Germinal center (tissue), 1 donor: ENCODE measurements at regions not wholly inside any gene's neighbourhood (a gene's known extent, or its start where the extent isn't known, plus 50 kb on each side); places are given as distances from the start of the nearest gene placed in this dataset.

Source experiments
- DNase-seq: peaks from one replicate; pipeline ENCODE4 v3.0.0; 2012; ENCODE audit warnings: mixed read lengths, low spot score

DNA sequence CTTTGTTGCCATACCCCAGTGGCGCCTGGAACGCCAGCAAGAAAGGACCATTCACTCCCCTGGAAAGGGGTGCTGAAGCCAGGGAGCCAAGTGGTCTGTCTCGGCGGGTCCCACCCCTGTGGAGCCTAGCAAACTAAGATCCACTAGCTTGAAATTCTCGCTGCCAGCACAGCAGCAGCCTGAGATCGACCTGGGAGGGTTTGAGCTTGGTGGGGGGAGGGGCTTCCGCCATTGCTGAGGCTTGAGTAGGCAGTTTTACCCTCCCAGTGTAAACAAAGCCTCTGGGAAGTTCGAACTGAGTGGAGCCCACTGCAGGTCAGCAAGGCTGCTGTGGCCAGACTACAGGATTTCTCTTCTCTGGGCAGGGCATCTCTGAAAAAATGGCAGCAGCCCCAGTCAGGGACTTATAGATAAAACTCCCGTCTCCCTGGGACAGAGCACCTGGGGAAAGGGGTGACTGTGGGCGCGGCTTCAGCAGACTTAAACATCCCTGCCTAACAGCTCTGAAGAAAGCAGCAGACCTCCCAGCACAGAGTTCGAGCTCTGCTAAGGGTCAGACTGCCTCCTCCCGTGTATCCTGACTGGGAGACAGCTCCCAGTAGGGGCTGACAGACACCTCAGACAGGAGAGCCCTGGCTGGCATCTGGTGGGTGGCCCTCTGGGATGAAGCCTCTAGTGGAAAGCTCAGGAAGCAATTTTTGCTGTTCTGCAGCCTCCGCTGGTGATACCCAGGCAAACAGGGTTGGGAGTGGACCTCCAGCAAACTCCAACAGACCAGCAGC, 281.1 kb upstream of the SP4 start:
- DNase-seq = no peak

DNA sequence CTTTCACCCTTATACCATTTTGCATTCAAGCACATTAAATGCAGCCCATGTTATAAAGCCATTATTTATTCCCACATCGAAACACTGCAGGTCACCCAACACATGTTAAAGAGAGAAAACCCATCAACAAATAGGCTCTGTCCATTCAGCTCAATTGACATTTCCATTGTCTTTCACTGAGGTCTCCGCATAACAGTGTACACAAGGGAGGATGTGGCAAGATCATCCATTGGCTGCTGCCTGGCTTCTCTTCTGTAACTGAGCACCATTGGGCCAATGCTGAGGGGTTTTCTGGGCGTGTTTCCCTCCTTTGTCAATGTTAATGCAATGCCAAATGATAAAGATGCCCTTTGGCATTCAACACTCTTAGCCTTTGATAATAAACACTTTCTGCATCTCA, 278.1 kb upstream of the SP4 start:
- DNase-seq = no peak

DNA sequence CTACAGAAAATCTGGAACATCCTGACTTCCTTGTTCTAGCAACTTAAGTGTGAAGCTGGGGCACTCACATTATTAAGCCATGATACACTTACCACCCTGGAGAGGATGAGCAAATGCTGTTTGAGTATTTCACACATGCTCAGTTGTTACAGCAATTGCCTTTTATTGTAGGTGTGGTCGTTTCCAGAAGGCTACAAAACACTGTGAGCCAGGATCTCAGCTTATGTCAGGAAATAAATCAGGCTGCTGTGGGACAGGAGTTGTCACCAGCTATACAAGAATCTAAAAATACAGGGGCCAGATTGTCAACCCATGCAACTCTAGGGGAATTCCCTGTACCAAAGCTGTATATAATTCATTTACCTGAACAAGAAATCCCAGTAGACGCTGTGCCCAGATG, 273.3 kb upstream of the SP4 start:
- DNase-seq = no peak

DNA sequence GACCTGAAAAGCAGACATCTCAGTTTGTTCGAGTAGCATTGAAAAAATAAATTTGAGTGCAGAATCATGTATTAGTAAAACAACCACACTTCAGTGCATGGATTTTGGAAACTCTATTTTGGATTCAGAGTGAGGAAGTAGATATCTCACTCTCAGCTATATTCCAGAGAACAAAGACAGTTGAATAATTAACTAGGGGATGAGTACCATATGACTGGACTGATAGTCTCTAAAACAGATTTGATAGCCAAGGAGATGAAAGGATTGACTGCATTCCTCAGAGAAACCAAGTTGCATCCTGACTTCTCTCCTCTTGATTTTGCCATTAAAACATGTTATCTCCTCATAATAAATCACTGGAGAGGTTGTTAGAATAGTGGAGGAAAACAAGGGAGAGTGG, 268.4 kb upstream of the SP4 start:
- no peak for DNase-seq

DNA sequence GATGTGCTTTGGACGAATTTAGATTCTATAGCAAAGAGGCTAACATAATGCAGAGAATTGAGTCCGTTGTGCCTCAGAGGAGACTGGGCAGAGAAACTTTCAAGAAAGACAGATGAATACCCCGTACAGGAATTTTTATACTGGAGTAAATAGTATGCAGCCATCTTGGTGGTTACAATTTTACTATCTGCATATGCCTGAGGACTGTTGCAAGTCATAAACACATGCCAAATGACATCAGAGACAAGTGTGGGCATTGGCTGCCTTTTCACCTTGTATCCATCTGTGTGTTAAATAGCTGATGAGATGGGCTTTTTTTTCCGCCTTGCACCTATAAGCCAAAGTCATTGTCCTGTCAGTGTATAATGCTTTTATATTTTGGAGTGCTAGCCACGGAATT, 267.5 kb upstream of the SP4 start:
- DNase-seq = no peak

DNA sequence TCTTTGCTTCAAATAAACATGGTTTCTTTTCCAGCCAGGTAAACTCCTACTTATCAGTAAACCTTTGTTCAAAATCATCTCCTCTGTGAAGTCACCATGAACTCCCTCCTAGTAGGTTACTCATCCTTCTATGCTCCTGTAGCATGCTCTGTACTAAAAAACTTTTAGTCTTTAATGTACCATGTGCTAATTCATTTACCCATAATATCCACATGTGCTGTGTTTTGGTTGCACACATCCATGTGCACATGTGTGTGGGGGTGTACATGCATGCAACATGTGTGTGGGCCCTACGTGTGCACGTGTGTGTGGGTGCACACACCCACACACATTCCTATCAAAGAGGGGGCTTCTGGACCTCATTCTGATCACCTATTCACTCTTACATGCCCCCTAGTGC, 259.9 kb upstream of the SP4 start:
- DNase-seq = no peak

DNA sequence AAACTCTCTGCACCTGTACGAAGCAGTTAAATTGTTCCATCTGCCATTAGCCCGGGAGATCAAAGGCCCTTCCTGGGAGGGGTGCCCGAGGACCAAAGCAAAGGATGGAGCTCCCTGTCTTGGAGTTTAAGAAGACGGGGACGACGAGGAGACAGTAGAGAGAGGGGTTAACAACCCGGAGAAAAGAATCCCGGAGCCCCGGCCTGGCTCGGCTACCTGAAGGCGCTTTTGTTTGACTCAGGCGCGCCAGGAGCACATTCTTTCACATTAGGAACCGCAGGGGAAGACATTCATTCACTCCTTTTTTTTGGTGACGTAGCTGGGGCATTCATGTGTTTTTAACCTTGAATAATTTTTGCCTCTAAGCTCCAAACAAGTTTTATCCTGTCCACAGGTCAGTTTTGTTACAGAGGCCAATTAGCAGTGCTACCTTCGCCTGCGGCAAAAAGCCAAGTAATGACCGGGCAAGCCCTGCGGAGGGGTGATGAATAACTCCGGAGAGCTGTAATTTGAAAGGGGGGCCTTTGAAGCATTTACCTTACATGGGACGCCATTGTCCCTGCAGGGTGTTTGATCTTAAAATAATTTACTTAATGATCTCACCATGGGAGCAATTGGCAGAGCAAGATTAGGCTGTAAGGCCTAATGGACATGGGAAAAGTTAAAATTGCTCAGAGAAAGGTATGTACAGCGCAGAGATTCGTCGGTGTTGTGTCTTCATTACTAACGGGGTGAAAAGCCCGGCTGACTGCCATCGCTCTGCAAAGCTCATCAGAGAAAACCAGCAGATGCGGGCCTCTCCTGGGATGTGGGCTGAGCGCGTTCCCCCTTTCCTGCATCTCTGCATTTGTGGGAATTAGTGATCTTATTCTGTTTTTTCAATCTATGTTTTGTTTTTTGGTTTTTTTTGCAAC, 258.0 kb upstream of the SP4 start:
- DNase-seq = no peak

DNA sequence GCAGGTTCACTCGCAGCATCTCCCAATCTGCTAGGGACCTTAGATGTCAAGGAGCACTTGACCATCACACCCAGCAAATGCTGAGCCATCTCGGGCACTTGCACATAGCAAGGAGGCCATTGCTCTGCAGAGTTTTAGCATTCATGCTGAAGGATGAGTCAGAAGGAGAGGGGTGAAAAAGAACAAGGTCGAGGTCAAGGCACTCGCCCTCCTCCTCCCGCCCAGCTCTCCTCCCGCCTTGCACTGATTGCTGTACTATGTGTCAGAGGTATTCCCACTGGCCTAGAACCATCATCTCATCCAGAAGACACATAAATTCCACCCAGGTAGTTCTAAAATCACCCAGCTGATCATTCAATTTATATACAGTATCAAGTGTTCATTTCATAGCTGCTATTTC, 255.1 kb upstream of the SP4 start:
- no peak for DNase-seq

DNA sequence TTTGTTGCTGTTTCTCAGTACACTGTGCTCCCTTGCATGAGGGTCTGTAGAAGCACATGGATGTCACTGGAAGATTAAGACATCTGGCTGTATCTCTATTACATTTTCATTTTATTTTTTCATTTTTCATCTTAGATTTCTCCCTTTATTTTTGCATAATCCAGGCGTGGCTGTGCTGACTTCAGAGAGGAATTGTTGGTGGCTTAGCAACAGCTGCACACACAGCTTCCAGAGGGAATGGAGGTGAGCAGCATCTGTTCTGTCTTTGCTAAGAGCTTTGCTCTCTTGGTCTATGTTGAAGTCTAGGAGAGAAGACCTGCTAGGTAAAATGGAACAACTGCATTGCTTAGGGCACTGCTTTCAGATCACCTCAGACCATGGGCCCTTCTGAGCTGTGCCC, 254.4 kb upstream of the SP4 start:
- DNase-seq = no peak

DNA sequence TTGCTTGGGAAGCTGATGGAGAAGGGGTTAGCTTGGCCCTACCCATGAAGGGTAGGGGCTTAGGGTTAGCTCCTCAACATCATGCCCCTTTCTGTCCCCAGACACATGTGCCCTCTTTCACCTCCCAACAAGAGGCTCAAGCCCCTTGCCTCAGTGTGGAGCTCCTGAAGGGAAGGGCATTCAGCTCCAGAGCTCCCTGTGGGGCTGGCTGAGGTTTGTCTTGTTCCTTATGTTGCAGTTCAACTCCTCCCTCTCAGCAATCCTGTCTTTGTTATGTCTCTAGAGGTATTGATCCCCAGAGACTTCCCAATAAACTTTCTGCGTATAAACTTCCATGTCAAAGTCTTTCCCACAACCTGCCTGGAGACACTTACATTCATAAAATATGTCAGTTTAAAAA, 252.2 kb upstream of the SP4 start:
- no peak for DNase-seq

DNA sequence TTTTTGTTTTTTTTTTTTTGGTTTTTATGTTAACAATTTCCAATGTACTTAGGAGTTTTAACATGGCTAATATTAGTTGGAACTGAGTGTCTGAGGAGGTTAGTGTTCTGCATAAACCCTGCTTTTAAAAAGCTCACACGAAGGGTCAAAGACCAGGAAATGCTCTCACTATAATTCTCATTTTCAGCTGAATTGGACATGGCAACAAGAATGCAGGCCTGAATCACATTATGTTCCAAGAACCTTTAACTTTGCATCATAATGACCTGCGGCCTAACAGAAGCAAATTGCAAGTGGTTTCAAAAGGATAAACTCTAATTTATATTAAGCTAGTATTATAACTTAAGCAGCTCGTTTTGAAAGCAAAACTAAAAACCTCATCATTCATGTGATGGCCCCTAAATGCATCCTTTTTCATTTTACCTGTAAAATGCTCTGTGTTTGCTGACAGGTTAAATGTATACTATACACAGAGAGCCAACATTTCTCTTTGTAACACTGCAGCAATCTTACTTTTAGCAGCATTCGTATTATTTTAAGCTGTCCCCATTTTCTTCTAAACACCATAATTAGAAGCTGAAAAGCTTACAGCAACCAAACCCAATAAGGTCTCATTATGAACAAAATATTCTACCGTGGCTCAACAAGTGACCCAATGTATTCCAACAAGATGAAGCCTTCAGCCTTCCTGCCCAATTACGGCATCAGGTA, 242.8 kb upstream of the SP4 start:
- no peak for DNase-seq

DNA sequence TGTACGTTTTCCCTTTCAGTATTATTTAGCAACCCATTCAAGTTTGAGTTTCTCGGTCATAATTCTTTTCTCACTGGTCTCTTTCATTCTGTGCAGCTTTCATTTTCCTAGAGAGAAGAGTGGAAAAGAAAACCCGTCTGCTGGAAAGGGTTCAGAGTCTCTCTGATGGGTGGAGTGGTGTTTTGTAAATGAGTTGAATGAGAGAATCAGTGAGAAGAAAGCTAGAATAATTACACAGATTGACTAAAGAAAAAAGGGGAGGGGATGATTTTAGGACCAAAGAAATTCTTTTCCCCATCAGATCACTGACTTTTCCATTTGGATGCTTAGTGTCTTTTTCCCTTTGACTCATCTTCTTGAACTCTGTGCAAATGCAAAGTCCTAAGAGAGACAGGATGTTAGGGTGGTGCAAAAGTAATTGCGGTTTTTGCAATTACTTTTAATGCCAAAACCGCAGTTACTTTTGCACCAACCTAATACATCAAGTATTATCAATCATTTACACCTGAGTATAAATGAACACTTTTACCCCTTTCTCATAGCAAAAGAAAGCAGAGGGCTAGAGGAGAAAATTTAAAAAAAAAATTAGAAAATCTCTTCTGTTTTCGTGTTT, 242.1 kb upstream of the SP4 start:
- no peak for DNase-seq

DNA sequence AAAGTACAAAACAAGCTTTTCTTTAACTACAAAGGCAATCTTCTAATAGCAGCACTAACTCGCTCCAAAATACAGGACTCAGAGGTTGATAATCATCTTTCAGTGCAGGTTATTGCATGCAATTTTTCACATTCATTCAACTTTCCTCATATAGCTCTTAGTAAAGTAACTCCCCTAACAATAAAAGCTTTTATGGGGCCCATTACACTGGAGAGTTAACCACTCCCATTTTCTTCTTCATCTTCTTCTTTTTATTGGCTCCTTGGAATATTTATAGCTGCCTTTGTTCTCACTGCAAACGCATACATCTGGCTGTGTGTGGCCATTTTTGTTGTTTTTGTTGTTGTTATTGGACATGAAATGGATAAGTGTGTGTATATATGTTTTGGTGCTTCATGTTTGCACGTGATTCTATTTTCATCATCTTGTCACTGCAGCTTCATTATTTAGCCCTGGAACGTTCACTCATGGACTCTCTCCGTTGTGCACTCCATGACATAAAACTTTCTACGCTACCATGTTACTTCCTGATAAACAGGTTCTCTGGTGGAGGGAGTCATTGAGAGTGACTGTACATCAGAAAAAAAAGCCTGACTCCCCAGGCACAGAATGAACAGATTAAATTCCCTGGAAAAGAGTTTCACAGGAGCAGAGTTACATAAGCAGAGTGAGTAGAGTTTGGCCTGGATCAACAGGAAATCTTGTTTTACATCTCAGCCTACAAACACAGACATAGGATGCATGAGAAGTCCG, 236.4 kb upstream of the SP4 start:
- DNase-seq = no peak

DNA sequence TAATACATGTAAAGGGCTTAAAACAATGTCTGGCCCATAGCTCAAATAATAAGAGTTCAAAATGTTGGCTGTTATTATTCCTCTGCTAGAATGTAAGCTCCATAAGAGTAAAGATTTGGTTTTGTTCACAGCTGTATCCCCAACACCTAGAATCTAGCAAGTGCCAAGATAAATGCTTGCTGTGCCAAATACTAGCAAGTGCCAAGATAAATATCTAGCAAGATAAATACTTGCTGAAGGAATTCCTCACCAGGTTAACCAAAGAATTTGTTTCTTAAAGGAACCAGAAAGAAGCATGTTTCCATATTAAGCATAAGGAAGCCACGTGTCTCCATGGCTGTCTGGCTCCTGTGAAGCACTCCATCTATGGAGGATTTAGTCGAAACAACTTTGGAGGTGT, 235.2 kb upstream of the SP4 start:
- no peak for DNase-seq

DNA sequence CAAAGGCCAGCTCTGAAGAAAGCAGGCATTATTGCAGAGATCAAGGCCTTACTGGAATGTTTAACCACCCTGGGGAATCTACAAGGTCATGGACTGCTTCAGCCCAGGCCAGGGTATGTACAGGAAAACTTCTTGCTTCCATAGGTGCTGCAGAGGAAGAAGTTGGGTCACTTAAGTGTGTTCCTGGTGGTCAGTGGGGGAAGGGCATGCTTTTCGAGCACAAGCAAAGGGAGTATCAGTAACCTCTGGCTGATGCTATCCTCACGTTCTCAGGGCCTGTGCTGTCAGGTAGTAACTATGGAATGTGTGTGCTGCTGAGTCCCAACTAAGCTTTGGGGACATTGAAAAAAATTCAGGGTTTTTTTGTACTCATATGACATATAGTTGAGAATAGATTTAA, 234.0 kb upstream of the SP4 start:
- no peak for DNase-seq

DNA sequence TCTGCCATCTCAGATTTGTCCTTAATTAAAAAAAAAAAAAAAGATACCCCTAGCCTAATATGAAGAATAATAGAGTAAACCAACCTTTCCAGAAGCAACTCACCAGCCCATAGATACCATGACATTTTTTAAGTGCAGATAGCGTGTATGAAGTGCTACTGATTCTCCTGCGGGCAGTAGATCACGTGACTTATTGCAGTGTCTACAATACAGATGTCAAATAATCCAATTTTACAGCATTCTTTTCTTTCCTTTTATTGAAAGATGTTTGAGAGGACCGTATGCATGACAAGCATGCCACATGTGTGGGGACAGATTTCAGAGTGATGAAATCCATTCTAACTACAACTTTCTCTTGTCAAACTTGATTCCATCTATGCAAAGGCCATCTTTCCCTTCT, 232.9 kb upstream of the SP4 start:
- DNase-seq = no peak

DNA sequence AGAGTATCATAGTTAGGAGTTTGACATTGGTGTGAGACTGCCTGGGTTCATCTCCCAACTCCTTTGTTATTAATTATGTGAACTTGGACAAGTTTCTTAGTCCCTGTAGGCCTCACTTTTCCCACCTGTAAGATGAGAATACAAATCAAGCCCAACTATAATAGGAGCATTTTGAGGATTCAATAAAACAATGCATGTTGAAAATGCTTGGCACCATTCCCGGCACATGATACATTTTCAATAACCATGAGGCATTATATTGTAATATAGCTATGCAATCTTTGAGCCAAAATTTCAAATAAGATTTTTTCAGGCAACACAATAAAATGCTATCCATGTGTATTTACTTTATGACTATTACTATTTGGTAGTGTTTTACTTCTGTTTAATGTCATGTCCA, 229.0 kb upstream of the SP4 start:
- DNase-seq = no peak

DNA sequence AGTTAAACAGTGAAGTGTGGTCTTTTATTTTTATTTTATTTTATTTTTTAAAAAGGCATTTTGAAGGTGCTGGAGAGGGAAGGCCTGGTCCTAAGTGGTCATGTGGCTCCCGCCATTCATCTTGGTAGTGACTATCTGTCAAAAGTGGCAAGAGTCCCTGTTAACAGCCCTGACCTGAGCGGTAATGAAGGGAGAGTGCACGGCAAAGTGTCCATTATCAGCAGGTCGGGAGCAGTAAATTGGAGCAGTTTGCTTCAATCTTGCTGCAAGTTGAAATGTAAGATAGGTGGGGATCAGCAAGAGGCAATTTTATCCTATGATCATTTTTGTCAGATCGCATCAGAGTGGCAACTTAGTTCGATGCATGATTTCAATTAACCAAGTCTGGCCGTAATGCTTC, 227.4 kb upstream of the SP4 start:
- DNase-seq = no peak

DNA sequence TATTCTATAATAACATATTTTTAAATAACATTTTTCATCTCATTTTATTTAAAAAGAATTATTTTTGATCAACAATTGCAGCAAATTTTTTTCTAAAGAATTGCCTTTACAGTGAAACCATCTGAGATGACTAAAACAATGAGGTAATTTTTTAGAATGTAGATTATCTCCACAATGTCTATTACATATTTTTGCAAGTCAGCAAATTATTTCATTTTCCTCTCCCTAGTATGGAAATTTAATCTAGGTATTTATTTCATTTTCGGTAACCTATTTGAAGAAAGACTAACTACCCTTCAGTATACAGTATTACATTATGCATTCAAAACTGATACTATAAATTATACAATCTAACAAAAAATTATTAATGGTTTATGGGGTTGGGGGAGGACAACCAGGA, 213.2 kb upstream of the SP4 start:
- no peak for DNase-seq

DNA sequence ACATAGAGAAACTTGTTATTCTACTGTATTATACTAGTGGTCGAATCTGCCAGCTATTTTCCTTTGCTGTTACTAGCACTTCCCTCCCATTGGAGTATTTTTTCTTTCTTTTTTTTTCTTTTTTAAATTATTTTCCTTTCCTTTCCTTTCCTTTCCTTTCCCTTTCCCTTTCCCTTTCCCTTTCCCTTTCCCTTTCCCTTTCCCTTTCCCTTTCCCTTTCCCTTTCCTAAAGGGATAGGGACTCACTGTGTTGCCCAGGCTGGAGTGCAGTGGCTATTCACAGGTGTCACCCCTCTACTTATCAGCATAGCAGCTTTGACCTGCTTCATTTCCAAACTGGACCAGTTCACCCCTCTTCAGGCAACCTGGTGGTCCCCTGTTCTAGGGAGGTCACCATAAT, 212.6 kb upstream of the SP4 start:
- DNase-seq = no peak

DNA sequence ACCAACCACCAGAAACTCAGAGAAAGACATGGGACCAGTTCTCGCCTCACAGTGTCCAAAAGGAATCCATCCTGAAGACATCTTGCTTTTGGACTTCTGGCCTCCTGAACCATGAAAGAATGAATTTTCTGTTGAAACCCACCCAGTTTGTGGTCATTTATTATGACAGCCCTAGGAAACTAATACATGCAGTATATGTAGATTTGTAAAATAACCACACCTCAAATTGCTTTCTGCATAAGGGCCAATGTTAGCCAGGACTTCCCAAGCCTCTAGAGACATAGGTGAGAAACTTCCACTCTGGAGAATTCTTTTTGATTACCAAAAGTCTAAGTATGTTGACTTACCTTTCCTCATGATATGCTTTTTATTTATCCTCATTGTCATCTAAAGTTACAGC, 210.5 kb upstream of the SP4 start:
- no peak for DNase-seq

DNA sequence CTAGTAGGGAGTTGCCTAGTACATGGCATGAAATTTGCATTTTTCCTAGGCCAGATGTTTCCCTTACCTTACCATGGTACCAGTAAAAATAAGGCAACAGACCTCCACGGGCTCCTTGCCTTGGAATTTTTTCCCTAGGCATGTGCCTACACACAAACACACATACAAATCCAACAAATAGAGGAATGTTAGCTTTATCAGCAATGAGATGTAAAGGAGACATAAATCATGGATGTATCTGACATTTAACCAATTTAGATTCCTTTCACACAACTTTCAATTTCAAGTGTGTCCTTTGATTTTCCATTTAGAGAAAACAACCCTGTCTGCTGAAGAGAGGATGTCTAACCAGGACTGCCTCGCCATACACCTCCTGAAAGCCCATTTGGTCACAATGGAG, 209.7 kb upstream of the SP4 start:
- DNase-seq = no peak
